Endodermal cell (in vitro differentiated cells): ENCODE measurements at regions not wholly inside any gene's neighbourhood (a gene's known extent, or its start where the extent isn't known, plus 50 kb on each side); places are given as distances from the start of the nearest gene placed in this dataset.

Experiments used
- DNase-seq: peaks from one replicate; pipeline ENCODE4 v3.0.0-alpha.2; 2017
- H3K27ac ChIP-seq: 2 replicates; pipeline ENCODE4 v1.5.1; 2013; ENCODE audit warnings: mild to moderate bottlenecking, low read depth, low read length, moderate library complexity
- H3K27me3 ChIP-seq: 2 replicates; pipeline ENCODE4 v1.6.1; 2013; ENCODE audit warnings: mild to moderate bottlenecking, low read length, moderate library complexity; ENCODE audit not compliant: insufficient read depth, control insufficient read depth, poor library complexity, severe bottlenecking
- H3K36me3 ChIP-seq: 2 replicates; pipeline ENCODE4 v1.7.0; 2013; ENCODE audit warnings: mild to moderate bottlenecking, low read length, moderate library complexity; ENCODE audit not compliant: control insufficient read depth, insufficient read depth
- H3K4me1 ChIP-seq: one replicate; pipeline ENCODE4 v1.7.0; 2013; ENCODE audit warnings: low read length; ENCODE audit not compliant: control insufficient read depth, insufficient read depth
- H3K4me3 ChIP-seq: 2 replicates; pipeline ENCODE4 v1.5.1; 2013; ENCODE audit warnings: mild to moderate bottlenecking, low read length, moderate library complexity
- H3K9ac ChIP-seq: 2 replicates; pipeline ENCODE4 v1.6.1; 2013; ENCODE audit warnings: mild to moderate bottlenecking, low read length, moderate library complexity; ENCODE audit not compliant: poor library complexity, severe bottlenecking; ENCODE audit errors: extremely low read depth
- H3K9me3 ChIP-seq: 2 replicates; pipeline ENCODE4 v1.6.1; 2013; ENCODE audit warnings: mild to moderate bottlenecking, low read length, moderate library complexity; ENCODE audit not compliant: control insufficient read depth
- H3K27ac Mint-ChIP-seq: 2 replicates; pipeline ENCODE4 v1.8.0; 2020; ENCODE audit warnings: mixed read lengths
- H3K27me3 Mint-ChIP-seq: 2 replicates; pipeline ENCODE4 v1.8.0; 2021; ENCODE audit warnings: mild to moderate bottlenecking, mixed read lengths; ENCODE audit not compliant: insufficient read depth
- H3K36me3 Mint-ChIP-seq: 2 replicates; pipeline ENCODE4 v1.8.0; 2020; ENCODE audit warnings: low read depth, mixed read lengths
- H3K4me1 Mint-ChIP-seq: 2 replicates; pipeline ENCODE4 v1.8.0; 2020; ENCODE audit warnings: mixed read lengths
- H3K4me3 Mint-ChIP-seq: 2 replicates; pipeline ENCODE4 v1.8.0; 2020; ENCODE audit warnings: mild to moderate bottlenecking, moderate library complexity, mixed read lengths
- H3K9me3 Mint-ChIP-seq: 2 replicates; pipeline ENCODE4 v1.8.0; 2020; ENCODE audit warnings: mild to moderate bottlenecking, mixed read lengths
- WGBS, 2 experiments: methylation state at CpG; one replicate each; pipeline versions ENCODE4 v1.1.5 to v1.1.7; 2013; ENCODE audit warnings: missing lambda C conversion rate in 2 of 2, mixed read lengths in 1 of 2; ENCODE audit not compliant: insufficient coverage in 1 of 2, insufficient read length in 1 of 2; 5-methylcytosine and 5-hydroxymethylcytosine counted together
- TF ChIP-seq, protein P1 (sequence below): fragments of 200-600 bp; sonication (generic); conservative IDR thresholded peaks from 2 replicates; pipeline ENCODE4 v1.5.0; 2021; ENCODE audit warnings: antibody characterized with exemption, mild to moderate bottlenecking

GRCh38 chr12:91781114-91781513, 364.5 kb downstream of the BTG1 start:
- no peak overlapping the region for H3K4me3 ChIP-seq
- 50 to 81% methylated on average over 1 to 2 of the region's 2 CpGs for WGBS, 2 experiments
- H3K27ac ChIP-seq: no peak overlapping the region
- no peaks in the 10 kb centered on the region for H3K27me3 ChIP-seq
- Mint-ChIP-seq H3K27ac (no peak overlapping the region), H3K27me3 (no peaks in the 10 kb centered on the region), H3K36me3 (no peaks in the 10 kb centered on the region), H3K4me1 (no peaks in the 10 kb centered on the region), H3K4me3 (no peak overlapping the region), H3K9me3 (no peaks in the 10 kb centered on the region)
- no peaks in the 10 kb centered on the region for H3K36me3 ChIP-seq
- H3K9me3 ChIP-seq: no peaks in the 10 kb centered on the region
- no peaks in the 10 kb centered on the region for H3K4me1 ChIP-seq
- no peak for DNase-seq
- TF ChIP-seq, protein P1, sequence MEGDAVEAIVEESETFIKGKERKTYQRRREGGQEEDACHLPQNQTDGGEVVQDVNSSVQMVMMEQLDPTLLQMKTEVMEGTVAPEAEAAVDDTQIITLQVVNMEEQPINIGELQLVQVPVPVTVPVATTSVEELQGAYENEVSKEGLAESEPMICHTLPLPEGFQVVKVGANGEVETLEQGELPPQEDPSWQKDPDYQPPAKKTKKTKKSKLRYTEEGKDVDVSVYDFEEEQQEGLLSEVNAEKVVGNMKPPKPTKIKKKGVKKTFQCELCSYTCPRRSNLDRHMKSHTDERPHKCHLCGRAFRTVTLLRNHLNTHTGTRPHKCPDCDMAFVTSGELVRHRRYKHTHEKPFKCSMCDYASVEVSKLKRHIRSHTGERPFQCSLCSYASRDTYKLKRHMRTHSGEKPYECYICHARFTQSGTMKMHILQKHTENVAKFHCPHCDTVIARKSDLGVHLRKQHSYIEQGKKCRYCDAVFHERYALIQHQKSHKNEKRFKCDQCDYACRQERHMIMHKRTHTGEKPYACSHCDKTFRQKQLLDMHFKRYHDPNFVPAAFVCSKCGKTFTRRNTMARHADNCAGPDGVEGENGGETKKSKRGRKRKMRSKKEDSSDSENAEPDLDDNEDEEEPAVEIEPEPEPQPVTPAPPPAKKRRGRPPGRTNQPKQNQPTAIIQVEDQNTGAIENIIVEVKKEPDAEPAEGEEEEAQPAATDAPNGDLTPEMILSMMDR: no peak
- H3K9ac ChIP-seq: no peak overlapping the region

GRCh38 chr12:91778938-91779400, 366.7 kb downstream of the BTG1 start:
- H3K4me3 ChIP-seq: no peak overlapping the region
- Mint-ChIP-seq H3K27ac (no peak overlapping the region), H3K9me3 (no peaks in the 10 kb centered on the region), H3K36me3 (no peaks in the 10 kb centered on the region), H3K4me3 (no peak overlapping the region), H3K4me1 (no peaks in the 10 kb centered on the region), H3K27me3 (no peaks in the 10 kb centered on the region)
- H3K9me3 ChIP-seq: no peaks in the 10 kb centered on the region
- DNase-seq: no peak
- no peaks in the 10 kb centered on the region for H3K27me3 ChIP-seq
- TF ChIP-seq, protein P1: no peak
- H3K27ac ChIP-seq: no peak overlapping the region
- H3K9ac ChIP-seq: no peak overlapping the region
- 82 to 87% methylated on average over 5 to 6 of the region's 6 CpGs for WGBS, 2 experiments
- H3K36me3 ChIP-seq: no peaks in the 10 kb centered on the region
- no peaks in the 10 kb centered on the region for H3K4me1 ChIP-seq

DNA sequence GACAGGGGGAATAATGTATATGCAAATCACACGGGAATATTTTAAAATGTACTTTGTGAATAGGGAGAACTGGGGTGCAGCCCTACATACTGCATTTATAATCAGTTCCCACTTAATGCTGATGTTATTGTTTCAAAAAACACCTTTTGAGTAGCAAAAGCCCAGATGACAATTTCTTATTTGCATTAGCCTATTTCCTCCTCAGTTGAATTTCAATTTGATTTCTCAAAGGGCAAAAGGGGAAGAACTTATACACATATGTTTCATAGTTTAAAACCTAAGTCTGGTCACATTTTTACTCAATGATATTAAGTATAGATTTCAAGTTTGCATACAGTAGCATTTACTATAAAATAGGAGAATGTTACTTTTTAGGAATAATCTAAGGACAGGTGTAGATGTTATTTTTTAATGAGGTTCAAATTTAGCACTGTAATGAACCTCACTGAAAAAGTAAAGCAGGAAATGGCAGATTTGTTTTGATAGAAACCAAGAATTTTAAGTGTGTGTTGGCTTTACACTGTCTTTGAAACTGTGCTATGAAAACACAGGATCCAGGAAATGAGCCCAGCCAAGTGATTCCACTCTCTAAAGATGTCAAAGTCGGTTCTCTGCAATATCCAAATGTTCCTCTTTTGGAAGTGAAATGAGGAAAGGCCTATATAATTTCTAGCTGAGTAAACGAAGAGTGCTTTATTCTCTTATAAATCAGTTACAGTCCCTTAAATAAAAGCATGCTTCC, 367.4 kb downstream of the BTG1 start:
- no peaks in the 10 kb centered on the region for H3K36me3 Mint-ChIP-seq
- no peak overlapping the region for H3K9ac ChIP-seq
- no peak overlapping the region for H3K27ac ChIP-seq
- TF ChIP-seq, protein P1: no peak
- H3K9me3 Mint-ChIP-seq: no peaks in the 10 kb centered on the region
- H3K36me3 ChIP-seq: no peaks in the 10 kb centered on the region
- no peaks in the 10 kb centered on the region for H3K27me3 ChIP-seq
- H3K4me1 ChIP-seq: no peaks in the 10 kb centered on the region
- no peak for DNase-seq
- no peak overlapping the region for H3K27ac Mint-ChIP-seq
- H3K27me3 Mint-ChIP-seq: no peaks in the 10 kb centered on the region
- no peak overlapping the region for H3K4me3 Mint-ChIP-seq
- H3K9me3 ChIP-seq: no peaks in the 10 kb centered on the region
- 80 to 94% methylated on average over 1 to 3 of the region's 3 CpGs for WGBS, 2 experiments
- no peak overlapping the region for H3K4me3 ChIP-seq
- H3K4me1 Mint-ChIP-seq: no peaks in the 10 kb centered on the region
